Esophagus (tissue), 2 donors: ENCODE measurements at regions not wholly inside any gene's neighbourhood (a gene's known extent, or its start where the extent isn't known, plus 50 kb on each side); places are given as distances from the start of the nearest gene placed in this dataset.

Source experiments
- H3K27ac ChIP-seq, 2 donors: one replicate each; pipeline ENCODE4 v1.5.1; 2013; ENCODE audit warnings: low read depth in 2 of 2, mild to moderate bottlenecking in 2 of 2, inconsistent platforms in 1 of 2, low read length in 1 of 2, moderate library complexity in 1 of 2
- H3K27me3 ChIP-seq, 2 donors: one replicate each; pipeline ENCODE4 v1.6.1; 2013; ENCODE audit warnings: low read length in 2 of 2, control low read depth in 1 of 2, mild to moderate bottlenecking in 1 of 2; ENCODE audit not compliant: insufficient read depth in 2 of 2, control insufficient read depth in 1 of 2
- H3K36me3 ChIP-seq, 2 donors: one replicate each; pipeline ENCODE4 v1.6.1; 2013; ENCODE audit warnings: low read length in 1 of 2; ENCODE audit not compliant: control insufficient read depth in 2 of 2, insufficient read depth in 2 of 2
- H3K4me1 ChIP-seq, 2 donors: one replicate each; pipeline ENCODE4 v1.6.1; 2013; ENCODE audit warnings: low read length in 1 of 2; ENCODE audit not compliant: control insufficient read depth in 2 of 2, insufficient read depth in 2 of 2
- H3K4me3 ChIP-seq, 2 donors: one replicate each; pipeline ENCODE4 v1.5.1; 2013; ENCODE audit warnings: low read length in 2 of 2, mild to moderate bottlenecking in 2 of 2, low read depth in 1 of 2, moderate library complexity in 1 of 2
- H3K9me3 ChIP-seq, 2 donors: one replicate each; pipeline ENCODE4 v1.6.1; 2013; ENCODE audit warnings: mild to moderate bottlenecking in 2 of 2, low read depth in 1 of 2, low read length in 1 of 2, moderate library complexity in 1 of 2; ENCODE audit not compliant: control insufficient read depth in 2 of 2, insufficient read depth in 1 of 2
- WGBS, 2 donors: extraction: QIAGEN DNeasy Blood & Tissue Kit; methylation state at CpG; one replicate each; pipeline ENCODE4 v1.1.7; 2013; 5-methylcytosine and 5-hydroxymethylcytosine counted together
- donor health status: healthy with polysubstance abuse.
- donor health status: Bipolar disorder and iron deficiency.

DNA sequence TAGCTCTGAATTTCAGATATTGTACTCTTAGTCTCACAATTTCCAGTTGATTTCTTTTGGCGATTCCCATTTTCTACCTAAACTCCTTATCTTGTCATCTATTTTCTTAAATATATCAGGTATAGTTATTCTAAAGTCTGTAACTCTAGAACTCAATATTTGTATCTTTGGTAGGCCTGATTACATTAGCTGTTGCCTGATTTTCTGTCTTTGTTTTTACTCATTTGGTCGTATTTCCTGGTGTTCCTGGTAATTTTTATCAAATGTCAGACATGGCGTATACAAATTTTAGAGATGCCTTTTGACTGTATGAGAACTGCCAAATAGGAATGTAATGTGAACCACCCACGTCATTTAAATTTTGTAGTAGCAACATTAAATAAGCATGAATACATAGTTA is 266.7 kb downstream of the ZNF536 start:
- Histone ChIP-seq H3K27ac (no peak overlapping the region), H3K9me3 (peaks cover 0 to 2% of the 10 kb centered on the region in 2 donors), H3K4me1 (no peaks in the 10 kb centered on the region), H3K27me3 (no peaks in the 10 kb centered on the region), H3K36me3 (no peaks in the 10 kb centered on the region), H3K4me3 (no peak overlapping the region)
- 89 to 90% methylated on average over 4 of the region's 4 CpGs for WGBS, 2 donors

- H3K27ac ChIP-seq, result no peak overlapping the region
- no peaks in the 10 kb centered on the region for H3K4me1 ChIP-seq
- no peaks in the 10 kb centered on the region for H3K27me3 ChIP-seq
- no peak overlapping the region for H3K4me3 ChIP-seq
- H3K9me3 ChIP-seq, result peaks cover 0 to 2% of the 10 kb centered on the region in 2 donors
- no peaks in the 10 kb centered on the region for H3K36me3 ChIP-seq
- 73 to 76% methylated on average over 2 of the region's 2 CpGs for WGBS, 2 donors
Measured at GRCh38 chr19:30637926-30638325, 265.7 kb downstream of the ZNF536 start.

DNA sequence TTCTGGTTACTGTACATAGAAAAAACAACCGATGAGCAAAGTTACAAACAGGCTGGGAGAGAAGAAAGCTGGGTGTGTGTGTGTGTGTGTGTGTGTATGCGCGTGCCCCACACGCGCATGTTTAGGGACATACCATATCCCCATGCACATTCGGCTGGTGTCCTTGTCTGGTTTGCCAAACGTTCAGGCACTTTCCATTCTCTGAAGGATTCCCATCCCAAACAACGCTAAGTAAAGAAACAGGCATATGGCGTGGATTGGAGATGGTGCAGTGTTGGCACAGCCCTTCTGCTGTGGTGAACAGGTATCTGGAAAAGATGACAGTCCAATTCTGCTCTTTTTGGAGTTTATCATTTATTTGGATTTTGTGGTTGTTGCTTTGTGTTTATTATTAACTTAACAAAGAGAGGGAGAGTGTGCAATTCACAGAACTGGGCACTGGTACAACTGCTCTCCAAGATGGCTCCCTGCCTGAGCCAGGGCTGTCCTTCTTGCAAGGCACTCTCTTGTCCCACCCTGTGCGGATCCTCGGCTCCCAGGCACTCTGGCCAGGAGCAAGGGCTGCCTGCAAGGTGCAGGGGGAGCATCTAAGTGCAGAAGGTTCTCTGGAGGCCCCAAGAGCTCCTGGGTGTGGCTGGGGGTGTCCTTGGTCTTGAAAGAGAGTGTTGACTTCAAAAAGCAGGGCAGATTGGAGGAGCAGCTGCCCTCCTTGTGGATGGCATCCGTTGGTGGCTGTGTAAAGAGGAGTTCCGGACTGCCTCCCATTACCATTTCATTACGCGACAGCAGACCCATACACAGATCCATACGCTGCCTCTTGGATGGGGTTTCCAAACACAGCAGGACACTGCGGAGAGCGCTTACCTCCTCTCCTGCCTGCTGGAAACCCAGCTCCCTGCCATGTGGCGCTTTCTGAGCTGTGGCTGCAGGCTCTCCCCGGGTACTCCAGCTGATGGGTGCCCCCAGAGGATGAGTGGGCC is 263.1 kb downstream of the ZNF536 start:
- H3K4me3 ChIP-seq, result no peak overlapping the region
- H3K4me1 ChIP-seq, result peaks cover 0 to 4% of the 10 kb centered on the region in 2 donors
- no peaks in the 10 kb centered on the region for H3K36me3 ChIP-seq
- 82 to 84% methylated on average over 20 of the region's 20 CpGs for WGBS, 2 donors
- no peaks in the 10 kb centered on the region for H3K27me3 ChIP-seq
- peaks cover 0 to 2% of the 10 kb centered on the region in 2 donors for H3K9me3 ChIP-seq
- H3K27ac ChIP-seq, result no peak overlapping the region

DNA sequence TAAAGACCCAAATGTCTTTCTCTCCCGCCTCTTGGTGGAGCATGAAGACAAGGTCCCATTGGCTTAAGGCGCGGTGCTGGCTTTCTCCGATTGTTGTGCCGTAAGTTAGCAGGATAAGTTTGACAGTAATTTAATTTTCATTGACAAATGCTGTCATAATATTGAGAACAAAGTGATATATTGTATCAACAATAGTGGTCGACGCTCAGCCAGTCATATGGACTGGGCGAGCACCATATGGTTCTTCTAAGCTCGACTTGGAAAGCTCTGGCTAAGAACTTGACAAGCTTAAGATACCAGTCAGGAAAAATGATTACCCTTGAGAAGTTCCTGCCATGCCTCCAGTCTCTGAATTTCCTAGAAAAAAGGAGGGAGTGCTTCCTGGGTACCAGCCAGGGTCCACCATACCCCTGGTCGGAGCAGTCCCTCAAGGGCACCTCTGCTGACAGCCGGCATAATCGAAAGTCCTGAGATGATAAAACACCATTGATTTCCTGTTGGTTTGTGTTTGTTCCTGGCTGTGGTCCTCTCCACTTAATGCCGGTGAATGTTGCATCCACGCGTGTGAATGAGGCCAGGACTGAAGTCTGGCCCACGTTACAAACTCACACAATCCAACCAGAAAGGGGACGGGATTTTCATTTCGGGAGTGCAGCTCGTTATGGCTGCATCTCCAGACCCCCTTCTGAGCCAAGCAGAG is 262.1 kb downstream of the ZNF536 start:
- 63 to 70% methylated on average over 19 of the region's 19 CpGs for WGBS, 2 donors
- Histone ChIP-seq H3K4me3 (no peak overlapping the region), H3K4me1 (peaks cover 0 to 5% of the 10 kb centered on the region in 2 donors), H3K36me3 (no peaks in the 10 kb centered on the region), H3K9me3 (peaks cover 0 to 2% of the 10 kb centered on the region in 2 donors), H3K27me3 (no peaks in the 10 kb centered on the region), H3K27ac (no peak overlapping the region)

DNA sequence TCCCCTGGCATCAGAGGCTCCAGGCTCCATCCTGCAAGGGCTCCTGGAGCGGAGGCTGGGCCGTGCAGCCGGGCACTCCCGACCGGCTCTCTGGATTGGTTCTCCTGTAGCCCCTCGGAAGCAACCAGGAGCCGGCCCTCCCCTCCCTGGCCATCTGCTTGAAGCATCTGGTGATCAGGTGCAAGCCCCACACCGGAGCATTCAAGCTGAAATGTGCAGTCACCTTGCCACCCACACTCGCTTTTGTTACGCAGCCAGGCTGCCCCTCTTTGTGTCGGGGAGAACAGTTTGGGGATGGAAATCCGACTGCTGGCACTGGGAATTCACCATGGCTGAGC is 258.8 kb downstream of the ZNF536 start:
- no peak overlapping the region for H3K27ac ChIP-seq
- H3K36me3 ChIP-seq, result no peaks in the 10 kb centered on the region
- WGBS, 2 donors, result 76 to 79% methylated on average over 12 of the region's 12 CpGs
- no peak overlapping the region for H3K4me3 ChIP-seq
- H3K27me3 ChIP-seq, result no peaks in the 10 kb centered on the region
- peaks cover 0 to 8% of the 10 kb centered on the region in 2 donors for H3K4me1 ChIP-seq
- no peaks in the 10 kb centered on the region for H3K9me3 ChIP-seq

DNA sequence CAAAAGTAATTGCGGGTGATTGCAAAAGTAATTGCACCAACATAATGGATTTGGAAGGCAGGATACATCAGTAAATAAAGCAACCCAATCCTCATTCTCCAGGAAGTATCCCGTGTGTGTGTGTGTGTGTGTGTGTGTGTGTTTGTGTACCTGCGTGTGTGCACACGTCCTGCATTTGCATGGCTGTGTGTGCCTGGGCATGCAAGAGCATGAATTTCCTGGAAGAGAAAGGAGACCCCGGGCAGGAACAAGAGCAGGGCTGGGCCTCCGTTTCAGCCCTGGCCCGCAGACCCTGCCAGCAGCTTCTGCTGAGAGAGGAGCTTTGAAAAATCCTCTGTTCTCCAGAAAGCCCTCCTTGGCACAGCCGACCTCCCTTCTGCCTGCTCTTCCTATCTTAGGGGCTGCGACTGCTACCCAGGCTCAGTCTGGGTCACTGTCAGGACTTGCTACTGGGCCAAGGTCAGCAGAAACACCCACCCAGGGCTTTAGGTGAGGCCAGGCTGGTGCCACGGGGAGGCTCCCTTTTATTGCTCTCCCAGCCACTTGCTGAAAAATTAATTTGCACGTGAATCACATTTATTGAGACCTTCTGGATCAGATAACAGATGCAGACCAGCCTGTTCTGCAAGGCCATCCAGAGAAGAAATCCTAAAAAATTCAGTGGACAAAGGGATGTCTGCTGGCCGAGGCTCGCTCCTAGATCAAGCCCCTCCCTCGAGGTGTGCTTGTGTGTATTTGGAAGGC is 258.3 kb downstream of the ZNF536 start:
- 40 to 49% methylated on average over 14 of the region's 14 CpGs for WGBS, 2 donors
- Histone ChIP-seq H3K4me3 (no peak overlapping the region), H3K36me3 (no peaks in the 10 kb centered on the region), H3K27ac (no peak overlapping the region), H3K4me1 (peaks cover 0 to 8% of the 10 kb centered on the region in 2 donors), H3K27me3 (no peaks in the 10 kb centered on the region), H3K9me3 (no peaks in the 10 kb centered on the region)

DNA sequence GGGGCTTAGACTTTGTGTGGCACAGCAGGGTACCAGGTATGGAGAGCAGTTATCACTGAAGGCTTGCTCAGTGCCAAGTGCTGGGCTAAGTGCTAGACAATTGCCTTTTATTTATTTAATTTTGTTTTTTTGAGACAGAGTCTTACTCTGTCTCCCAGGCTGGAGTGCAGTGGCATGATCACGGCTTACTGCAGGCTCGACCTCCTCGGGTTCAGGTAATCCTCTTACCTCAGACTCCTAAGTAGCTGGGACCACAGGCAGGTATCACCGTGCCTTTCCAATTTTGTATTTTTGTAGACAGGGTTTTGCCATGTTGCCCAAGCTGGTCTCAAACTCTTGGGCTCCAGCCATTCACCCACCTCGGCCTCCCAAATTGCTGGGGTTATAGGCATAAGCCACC is 256.9 kb downstream of the ZNF536 start:
- H3K4me1 ChIP-seq, result peaks cover 0 to 8% of the 10 kb centered on the region in 2 donors
- no peaks in the 10 kb centered on the region for H3K9me3 ChIP-seq
- H3K36me3 ChIP-seq, result no peaks in the 10 kb centered on the region
- 88 to 94% methylated on average over 5 of the region's 5 CpGs for WGBS, 2 donors
- no peak overlapping the region for H3K27ac ChIP-seq
- H3K27me3 ChIP-seq, result no peaks in the 10 kb centered on the region
- no peak overlapping the region for H3K4me3 ChIP-seq

- H3K27ac ChIP-seq, result no peak overlapping the region
- no peaks in the 10 kb centered on the region for H3K36me3 ChIP-seq
- no peaks in the 10 kb centered on the region for H3K27me3 ChIP-seq
- peaks cover 0 to 8% of the 10 kb centered on the region in 2 donors for H3K4me1 ChIP-seq
- peaks cover 0 to 6% of the 10 kb centered on the region in 2 donors for H3K9me3 ChIP-seq
- H3K4me3 ChIP-seq, result no peak overlapping the region
- WGBS, 2 donors, result 85 to 86% methylated on average over 19 of the region's 19 CpGs
Measured at GRCh38 chr19:30626626-30626966, 254.4 kb downstream of the ZNF536 start.

DNA sequence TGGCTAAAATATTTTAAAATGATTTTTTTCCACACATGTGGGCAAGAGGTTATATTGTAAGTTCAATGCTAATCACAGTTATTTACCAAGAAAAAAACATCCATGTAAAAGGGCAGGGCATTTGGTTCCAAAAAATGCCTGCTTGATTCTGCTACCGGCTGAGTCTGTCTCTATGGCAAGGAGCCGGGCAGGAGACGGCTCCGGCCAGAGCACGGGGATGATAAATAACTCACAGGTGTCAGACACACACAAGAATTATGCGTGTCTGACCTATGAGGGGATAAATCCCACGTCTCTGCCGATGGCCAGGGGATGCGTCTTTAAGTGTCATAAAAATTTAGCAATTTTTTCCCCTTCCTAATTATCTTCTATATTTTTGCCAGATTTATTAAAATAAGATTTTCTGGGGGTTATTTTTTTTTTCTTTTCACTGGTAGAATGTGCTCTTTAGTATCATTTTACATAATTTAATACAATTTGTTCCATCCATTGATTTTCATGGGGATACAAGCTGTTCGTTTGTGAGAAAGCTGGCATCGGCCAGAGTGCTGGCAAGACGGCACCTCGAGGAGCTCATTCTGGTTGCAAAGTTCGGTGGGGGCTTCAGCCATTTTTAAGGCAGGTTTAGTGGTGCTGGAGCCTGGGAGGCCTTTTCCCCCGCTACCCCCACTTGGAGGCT is 253.9 kb downstream of the ZNF536 start:
- H3K4me1 ChIP-seq, result peaks cover 0 to 8% of the 10 kb centered on the region in 2 donors
- H3K27me3 ChIP-seq, result no peaks in the 10 kb centered on the region
- peaks cover 0 to 6% of the 10 kb centered on the region in 2 donors for H3K9me3 ChIP-seq
- no peaks in the 10 kb centered on the region for H3K36me3 ChIP-seq
- H3K4me3 ChIP-seq, result no peak overlapping the region
- 83 to 85% methylated on average over 15 of the region's 15 CpGs for WGBS, 2 donors
- no peak overlapping the region for H3K27ac ChIP-seq
